ENCODE measurements at regions not wholly inside any gene's neighbourhood (a gene's known extent, or its start where the extent isn't known, plus 50 kb on each side); places are given as distances from the start of the nearest gene placed in this dataset.

DNA sequence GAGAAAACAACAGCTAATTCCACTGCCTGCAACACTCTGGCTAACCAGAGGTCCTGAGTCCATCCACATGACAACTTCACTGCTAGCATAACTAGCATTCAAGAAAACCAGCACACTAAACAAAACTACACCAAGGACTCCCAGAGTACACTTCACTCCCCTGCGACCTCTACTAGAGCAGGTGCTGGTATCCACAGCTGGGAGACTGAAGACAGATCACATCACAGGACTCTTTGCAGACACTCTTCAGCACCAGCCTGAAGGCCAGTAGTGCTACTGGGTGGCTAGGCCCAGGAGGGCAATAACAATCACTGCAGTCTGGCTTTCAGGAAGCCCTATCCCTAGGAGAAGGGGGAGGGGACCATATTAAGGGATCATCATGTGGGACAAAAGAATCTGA, 54.4 kb upstream of the MYB start:
- TF ChIP-seq, protein P1, sequence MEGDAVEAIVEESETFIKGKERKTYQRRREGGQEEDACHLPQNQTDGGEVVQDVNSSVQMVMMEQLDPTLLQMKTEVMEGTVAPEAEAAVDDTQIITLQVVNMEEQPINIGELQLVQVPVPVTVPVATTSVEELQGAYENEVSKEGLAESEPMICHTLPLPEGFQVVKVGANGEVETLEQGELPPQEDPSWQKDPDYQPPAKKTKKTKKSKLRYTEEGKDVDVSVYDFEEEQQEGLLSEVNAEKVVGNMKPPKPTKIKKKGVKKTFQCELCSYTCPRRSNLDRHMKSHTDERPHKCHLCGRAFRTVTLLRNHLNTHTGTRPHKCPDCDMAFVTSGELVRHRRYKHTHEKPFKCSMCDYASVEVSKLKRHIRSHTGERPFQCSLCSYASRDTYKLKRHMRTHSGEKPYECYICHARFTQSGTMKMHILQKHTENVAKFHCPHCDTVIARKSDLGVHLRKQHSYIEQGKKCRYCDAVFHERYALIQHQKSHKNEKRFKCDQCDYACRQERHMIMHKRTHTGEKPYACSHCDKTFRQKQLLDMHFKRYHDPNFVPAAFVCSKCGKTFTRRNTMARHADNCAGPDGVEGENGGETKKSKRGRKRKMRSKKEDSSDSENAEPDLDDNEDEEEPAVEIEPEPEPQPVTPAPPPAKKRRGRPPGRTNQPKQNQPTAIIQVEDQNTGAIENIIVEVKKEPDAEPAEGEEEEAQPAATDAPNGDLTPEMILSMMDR (IDR thresholded peaks at IDR 0.05): no peak
- no peak for TF ChIP-seq POLR2A (IDR thresholded peaks at IDR 0.05)

Data from transverse colon (tissue), 3 donors.